ENCODE measurements at regions not wholly inside any gene's neighbourhood (a gene's known extent, or its start where the extent isn't known, plus 50 kb on each side); places are given as distances from the start of the nearest gene placed in this dataset.

DNA sequence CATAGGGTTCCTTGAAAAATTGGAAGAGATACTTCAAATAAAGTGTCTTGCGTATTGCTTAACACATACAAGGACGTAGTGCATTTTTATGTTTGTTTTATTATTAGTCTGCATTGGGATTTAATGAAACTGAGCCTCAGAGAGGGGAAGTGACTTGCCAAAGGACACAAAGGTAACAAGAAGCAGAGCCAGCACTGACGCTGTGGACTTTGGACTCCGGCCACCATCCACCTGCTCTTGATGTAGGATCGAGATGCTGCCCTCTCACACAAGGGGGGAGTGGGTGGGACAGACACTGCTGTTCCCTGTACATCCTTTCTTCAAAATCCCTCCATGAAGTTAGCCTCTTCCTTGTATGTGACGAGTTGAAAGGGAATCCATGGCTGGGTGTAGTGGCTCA, 435.4 kb upstream of the RGMA start:
- TF ChIP-seq, protein P1, sequence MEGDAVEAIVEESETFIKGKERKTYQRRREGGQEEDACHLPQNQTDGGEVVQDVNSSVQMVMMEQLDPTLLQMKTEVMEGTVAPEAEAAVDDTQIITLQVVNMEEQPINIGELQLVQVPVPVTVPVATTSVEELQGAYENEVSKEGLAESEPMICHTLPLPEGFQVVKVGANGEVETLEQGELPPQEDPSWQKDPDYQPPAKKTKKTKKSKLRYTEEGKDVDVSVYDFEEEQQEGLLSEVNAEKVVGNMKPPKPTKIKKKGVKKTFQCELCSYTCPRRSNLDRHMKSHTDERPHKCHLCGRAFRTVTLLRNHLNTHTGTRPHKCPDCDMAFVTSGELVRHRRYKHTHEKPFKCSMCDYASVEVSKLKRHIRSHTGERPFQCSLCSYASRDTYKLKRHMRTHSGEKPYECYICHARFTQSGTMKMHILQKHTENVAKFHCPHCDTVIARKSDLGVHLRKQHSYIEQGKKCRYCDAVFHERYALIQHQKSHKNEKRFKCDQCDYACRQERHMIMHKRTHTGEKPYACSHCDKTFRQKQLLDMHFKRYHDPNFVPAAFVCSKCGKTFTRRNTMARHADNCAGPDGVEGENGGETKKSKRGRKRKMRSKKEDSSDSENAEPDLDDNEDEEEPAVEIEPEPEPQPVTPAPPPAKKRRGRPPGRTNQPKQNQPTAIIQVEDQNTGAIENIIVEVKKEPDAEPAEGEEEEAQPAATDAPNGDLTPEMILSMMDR (IDR thresholded peaks at IDR 0.05) = no peak
- no peak for TF ChIP-seq POLR2A (IDR thresholded peaks at IDR 0.05)
